Astrocyte of the hippocampus (primary cell): ENCODE measurements at regions not wholly inside any gene's neighbourhood (a gene's known extent, or its start where the extent isn't known, plus 50 kb on each side); places are given as distances from the start of the nearest gene placed in this dataset.

ENCODE experiments used
- DNase-seq: peaks from one replicate; pipeline ENCODE4 v3.0.0; 2011; ENCODE audit warnings: low read depth, low spot score

GRCh38 chr1:228920831-228921230 lies 185.6 kb downstream of the RHOU start:
- DNase-seq: peak; percentile 47

GRCh38 chr1:228921481-228921880 lies 186.2 kb downstream of the RHOU start:
- DNase-seq: no peak

GRCh38 chr1:228922722-228923376 lies 187.6 kb downstream of the RHOU start:
- DNase-seq: no peak

- DNase-seq: no peak
These were observed 188.9 kb downstream of the RHOU start for GRCh38 chr1:228923973-228924686.

- DNase-seq: no peak
These were observed 190.4 kb downstream of the RHOU start for GRCh38 chr1:228925691-228926090.

GRCh38 chr1:228927421-228927820 lies 192.1 kb downstream of the RHOU start:
- no peak for DNase-seq

- no peak for DNase-seq
These were observed 192.9 kb downstream of the RHOU start for GRCh38 chr1:228927946-228928898.

GRCh38 chr1:228929476-228930027 lies 194.3 kb downstream of the RHOU start:
- DNase-seq: no peak

GRCh38 chr1:228930479-228930957 lies 195.2 kb downstream of the RHOU start:
- no peak for DNase-seq

GRCh38 chr1:228933753-228934152 lies 198.5 kb downstream of the RHOU start:
- DNase-seq: no peak

- DNase-seq: no peak
These were observed 200.0 kb downstream of the RHOU start for GRCh38 chr1:228935198-228935663.

- DNase-seq: no peak
These were observed 200.8 kb downstream of the RHOU start for GRCh38 chr1:228935855-228936727.

- no peak for DNase-seq
These were observed 201.6 kb downstream of the RHOU start for GRCh38 chr1:228936881-228937280.

GRCh38 chr1:228937351-228937750 lies 202.1 kb downstream of the RHOU start:
- DNase-seq: no peak

- peak; percentile 9 for DNase-seq
These were observed 202.7 kb downstream of the RHOU start for GRCh38 chr1:228937851-228938536.

GRCh38 chr1:228938537-228938901 lies 203.2 kb downstream of the RHOU start:
- no peak for DNase-seq

- no peak for DNase-seq
These were observed 203.9 kb downstream of the RHOU start for GRCh38 chr1:228939001-228939691.

- no peak for DNase-seq
These were observed 204.7 kb downstream of the RHOU start for GRCh38 chr1:228939881-228940392.

- DNase-seq: no peak
These were observed 205.2 kb downstream of the RHOU start for GRCh38 chr1:228940526-228940925.
